ENCODE measurements at regions not wholly inside any gene's neighbourhood (a gene's known extent, or its start where the extent isn't known, plus 50 kb on each side); places are given as distances from the start of the nearest gene placed in this dataset.

GRCh38 chr7:138316421-138317043 is 143.5 kb upstream of the TRIM24 start:
- no peak for TF ChIP-seq CTCF (conservative IDR thresholded peaks at IDR 0.05; ENCODE audit: low read length)
- no peak for TF ChIP-seq EZH2phosphoT487 (IDR thresholded peaks at IDR 0.05; ENCODE audit: borderline replicate concordance)
